Left forelimb (tissue), 1 donor: ENCODE measurements at regions not wholly inside any gene's neighbourhood (a gene's known extent, or its start where the extent isn't known, plus 50 kb on each side); places are given as distances from the start of the nearest gene placed in this dataset.

Experiments
- DNase-seq: peaks from one replicate; pipeline ENCODE4 v3.0.0-alpha.2; 2018; ENCODE audit warnings: low spot score

- DNase-seq = no peak
Observed at GRCh38 chr5:165642366-165642765, 2136.9 kb downstream of the MAT2B start.

DNA sequence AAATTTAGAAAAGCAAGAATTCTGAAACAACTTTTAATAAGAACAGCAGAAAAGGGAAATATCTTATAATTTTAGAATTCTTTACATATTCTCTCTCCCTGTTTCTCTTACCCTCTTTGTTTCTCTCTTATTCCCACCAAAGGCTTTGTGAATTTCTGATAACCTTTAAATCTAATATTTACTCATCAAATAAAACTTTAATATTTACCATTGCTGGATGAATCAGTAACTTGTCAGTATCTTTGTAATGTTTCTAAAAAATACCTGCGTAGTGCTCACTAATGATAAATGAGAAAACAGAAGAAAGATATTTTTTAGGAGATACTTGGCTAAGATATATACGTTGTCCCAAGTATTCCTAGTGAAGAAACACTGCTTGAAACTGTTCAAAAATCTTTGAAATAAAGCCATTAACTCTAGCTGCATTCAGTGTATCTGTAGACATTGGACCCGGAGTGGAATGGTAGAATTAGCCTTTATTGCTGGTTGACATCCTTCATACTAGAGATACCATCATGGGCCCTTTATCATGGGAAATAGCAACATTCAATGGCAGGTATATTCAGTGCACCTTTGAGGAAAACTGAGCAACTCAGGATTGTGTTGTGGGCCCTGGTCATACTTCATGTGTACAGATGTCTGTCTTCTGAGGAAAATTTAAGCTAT lies 2160.4 kb downstream of the MAT2B start:
- no peak for DNase-seq

DNA sequence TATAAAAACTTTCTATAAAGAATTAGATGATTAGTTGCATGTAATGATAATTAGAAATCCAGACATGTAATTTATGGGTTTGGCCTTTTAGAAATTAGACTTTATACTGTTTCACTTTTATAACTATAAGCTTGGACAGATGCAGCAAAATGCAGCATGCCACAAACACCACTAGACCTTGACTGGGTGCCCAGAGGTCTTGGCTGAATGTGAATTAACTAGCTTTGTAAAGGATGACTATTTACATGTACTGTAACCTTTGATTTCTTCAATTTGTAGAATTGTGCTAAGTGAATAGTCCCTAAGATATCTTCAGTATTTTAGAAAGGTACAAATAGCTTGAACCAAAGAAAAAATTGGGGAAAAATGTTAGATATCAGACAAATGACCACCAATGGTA lies 2168.1 kb downstream of the MAT2B start:
- DNase-seq = no peak

GRCh38 chr5:165695796-165696195 lies 2190.4 kb downstream of the MAT2B start:
- DNase-seq = no peak

DNA sequence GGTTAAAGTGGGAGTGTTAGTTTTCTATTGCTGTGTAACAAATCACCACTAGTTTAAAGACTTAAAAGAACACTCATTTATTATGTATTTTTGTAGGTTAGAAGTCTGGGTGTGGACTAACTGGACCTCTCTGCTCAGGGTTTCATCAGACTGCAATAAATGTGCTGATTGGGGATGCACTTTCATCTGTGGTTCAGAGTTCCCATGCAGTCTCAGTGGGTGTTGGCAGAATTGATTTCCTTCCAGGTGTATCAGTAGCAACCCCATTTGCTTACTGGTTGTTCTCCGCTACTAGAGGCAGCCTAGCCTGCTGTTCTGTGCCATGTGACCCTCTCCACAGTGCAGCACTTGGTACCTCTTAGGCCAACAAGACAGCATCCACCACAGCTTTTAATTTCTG lies 2200.5 kb downstream of the MAT2B start:
- DNase-seq = no peak

- DNase-seq = no peak
Observed at GRCh38 chr5:165712011-165712410, 2206.6 kb downstream of the MAT2B start.

- DNase-seq = no peak
Observed at GRCh38 chr5:165714598-165714997, 2209.2 kb downstream of the MAT2B start.

- DNase-seq = no peak
Observed at GRCh38 chr5:165720901-165721300, 2215.5 kb downstream of the MAT2B start.

DNA sequence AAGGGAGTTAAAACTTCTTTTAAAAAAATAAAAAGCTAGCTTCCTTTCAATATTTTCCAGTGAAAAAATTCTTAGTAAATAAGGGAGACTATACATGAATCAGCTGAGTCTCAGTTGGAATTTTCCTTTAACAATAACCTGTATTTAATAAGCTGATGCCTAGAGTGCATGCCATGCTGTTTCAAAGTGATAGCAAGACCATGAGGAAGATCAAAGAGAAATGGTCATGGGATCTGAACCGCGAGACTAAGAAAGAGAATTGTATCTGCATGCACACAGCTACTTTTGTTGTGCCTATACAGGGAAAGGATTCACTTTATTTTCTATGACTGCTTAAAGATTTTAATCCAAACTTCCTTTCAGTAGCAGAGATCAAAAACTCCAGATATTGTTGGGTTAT lies 2217.0 kb downstream of the MAT2B start:
- no peak for DNase-seq

DNA sequence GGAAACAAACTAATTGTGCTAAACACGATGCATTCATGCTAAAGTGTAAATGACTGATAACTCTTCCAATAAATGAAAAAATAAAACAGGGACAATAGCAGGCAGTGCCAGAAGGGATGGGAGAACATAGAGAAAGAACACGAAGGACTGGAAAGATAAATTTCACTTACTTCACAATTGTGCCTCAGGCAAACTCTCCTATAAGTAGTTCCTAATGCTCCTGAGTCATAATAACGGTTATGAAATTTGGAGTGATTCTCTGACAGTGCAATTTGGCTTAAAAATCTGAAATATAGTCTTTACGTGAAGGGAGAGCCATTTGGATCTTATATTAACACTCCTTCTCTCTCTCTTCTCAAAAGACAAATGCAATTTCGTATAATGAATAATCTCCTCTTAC lies 2218.5 kb downstream of the MAT2B start:
- DNase-seq = no peak

- no peak for DNase-seq
Observed at GRCh38 chr5:165728425-165728824, 2223.0 kb downstream of the MAT2B start.

GRCh38 chr5:165735388-165735787 lies 2230.0 kb downstream of the MAT2B start:
- DNase-seq = no peak

DNA sequence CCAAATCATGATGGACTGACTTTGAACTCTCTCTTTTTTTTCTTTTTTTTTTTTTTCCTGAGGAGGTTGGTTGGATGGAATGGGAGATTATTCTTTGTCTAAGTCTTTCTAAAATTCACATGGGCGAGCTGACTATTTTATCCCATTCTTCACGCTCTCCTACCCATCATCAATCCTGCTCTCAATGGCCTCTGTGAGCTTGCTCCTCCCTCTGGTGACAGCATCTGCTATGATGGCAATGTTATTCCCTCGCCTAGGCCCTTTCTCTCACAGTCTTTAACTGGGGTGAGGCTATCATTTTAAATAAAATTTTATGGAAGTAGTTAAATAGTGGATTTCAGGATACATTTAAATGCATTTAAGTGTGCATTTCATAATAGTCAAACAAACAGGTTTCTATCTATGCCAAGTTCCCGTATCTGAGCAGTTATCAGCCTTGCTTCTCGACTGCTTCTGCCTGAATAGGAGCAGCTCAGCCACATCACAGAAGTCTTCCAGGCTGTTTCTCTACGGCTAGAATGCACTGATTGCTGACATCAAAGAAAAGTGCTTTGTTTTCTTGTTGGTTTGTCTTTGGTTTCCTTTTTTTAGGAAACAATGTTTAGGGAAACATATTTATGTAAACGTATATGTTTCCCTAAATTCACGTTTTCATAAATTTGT lies 2233.8 kb downstream of the MAT2B start:
- no peak for DNase-seq

DNA sequence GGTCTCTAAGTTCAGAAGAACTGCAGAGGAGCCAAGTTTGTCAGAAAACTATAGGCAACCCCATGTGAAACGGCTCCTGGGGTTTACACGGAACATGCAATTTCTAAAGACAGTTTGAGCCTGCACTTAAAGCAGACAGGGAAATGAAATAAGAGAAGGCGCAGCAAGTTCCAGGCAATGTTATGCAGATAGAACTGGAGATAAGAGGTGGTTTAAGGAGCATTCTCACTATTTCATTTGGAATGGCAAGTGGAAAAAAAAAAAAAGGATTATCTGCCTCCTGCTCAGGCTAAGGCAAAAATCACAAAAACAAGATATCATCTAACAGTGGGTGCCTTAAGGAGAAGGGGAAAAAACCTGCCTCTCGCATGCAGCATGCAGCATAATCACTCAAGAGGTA lies 2252.4 kb downstream of the MAT2B start:
- no peak for DNase-seq

- no peak for DNase-seq
Observed at GRCh38 chr5:165775111-165775510, 2269.7 kb downstream of the MAT2B start.

DNA sequence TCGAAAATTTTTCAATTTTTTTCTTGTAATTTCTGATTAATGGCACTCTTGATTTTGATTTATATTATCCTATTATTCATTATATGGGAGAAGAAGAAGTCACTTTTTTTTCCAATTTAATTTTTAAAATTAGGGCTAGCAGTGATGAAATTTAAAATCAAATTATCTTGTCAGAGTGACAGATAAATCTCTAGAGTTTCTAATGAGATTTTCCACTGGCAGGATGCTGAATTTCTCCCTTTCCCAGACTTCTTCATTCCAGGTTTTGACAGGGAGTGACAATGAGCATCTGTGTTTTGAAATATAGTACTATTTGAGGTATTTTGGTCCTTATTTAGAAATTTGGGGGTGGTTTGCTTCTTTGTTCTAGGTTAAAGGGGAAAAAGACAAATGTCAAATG lies 2274.1 kb downstream of the MAT2B start:
- no peak for DNase-seq

- DNase-seq = no peak
Observed at GRCh38 chr5:165780901-165781300, 2275.5 kb downstream of the MAT2B start.

GRCh38 chr5:165781738-165782137 lies 2276.3 kb downstream of the MAT2B start:
- no peak for DNase-seq

GRCh38 chr5:165783024-165783423 lies 2277.6 kb downstream of the MAT2B start:
- no peak for DNase-seq

DNA sequence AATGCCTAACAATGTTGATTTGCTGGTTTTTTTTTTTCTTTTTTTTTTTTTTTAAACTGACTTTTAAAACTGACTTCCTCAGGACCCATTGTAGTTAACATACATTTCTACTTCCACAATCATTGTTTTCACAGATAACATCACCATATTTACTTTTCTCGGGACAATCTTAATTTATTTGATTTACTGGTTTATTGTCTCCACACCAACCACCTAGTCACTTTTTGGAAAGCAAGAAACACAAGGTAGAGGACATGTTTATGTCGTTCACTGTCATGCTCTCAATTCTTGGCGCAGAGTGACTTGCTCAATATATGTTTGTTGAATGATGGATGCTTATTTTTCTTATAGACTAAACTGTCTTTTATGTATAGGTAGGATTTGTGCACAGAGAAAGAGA lies 2280.7 kb downstream of the MAT2B start:
- DNase-seq = no peak

DNA sequence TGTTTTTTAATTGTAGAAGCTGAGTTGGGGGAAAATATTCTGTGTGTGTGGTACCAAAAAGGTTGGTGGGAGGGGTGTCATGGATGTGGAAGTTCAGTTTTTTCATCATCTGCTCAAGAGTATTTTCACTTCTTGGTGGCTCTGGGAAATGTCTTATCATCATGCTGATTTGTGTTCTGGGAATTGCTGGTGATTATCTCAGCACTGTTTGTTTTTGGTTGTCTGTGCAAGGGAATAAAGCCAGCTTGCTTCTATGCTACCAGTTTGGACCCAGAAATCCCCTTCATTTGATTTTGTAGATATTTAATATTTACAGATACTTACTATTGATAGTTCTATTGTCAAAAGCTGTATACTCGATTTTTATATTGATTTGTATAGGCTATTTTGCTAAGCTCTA lies 2289.7 kb downstream of the MAT2B start:
- DNase-seq = no peak

GRCh38 chr5:165805756-165806155 lies 2300.3 kb downstream of the MAT2B start:
- DNase-seq = no peak

DNA sequence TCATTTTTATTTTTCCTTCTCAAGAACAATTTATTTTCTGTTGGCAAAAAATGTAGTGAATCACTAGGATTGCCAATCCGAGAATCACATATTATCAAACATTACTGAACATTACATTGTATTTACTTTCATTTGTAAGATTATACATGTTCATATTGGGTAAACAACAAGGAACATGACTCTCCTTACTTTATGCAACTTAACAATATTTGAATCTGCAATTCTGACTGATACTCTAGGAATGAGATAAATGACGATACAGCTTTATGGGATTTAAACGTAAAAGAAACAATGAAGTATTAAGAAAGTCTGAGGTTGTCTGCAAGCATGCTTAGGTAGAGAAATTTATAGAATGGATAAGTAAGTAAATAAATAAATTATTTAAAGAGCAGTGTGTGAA lies 2302.9 kb downstream of the MAT2B start:
- no peak for DNase-seq

DNA sequence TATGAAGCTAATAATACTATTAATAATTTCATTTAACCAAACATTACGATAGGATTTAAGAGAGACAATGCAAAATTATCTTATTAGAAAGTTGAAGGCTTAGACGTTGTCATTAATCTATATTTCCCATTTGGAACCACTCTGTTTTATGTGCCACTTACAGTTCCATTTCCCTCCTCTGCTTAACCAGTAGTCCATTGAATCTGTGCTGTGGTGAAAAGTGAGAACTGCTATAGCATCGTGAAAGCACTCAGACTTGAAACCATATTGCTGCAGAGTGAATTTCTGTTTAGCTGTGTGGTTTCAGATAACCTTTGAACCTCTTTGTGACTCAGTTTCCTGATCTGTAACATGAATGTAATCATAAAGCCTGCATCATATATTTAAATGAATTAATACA lies 2304.5 kb downstream of the MAT2B start:
- no peak for DNase-seq
